ENCODE measurements at regions not wholly inside any gene's neighbourhood (a gene's known extent, or its start where the extent isn't known, plus 50 kb on each side); places are given as distances from the start of the nearest gene placed in this dataset.

DNA sequence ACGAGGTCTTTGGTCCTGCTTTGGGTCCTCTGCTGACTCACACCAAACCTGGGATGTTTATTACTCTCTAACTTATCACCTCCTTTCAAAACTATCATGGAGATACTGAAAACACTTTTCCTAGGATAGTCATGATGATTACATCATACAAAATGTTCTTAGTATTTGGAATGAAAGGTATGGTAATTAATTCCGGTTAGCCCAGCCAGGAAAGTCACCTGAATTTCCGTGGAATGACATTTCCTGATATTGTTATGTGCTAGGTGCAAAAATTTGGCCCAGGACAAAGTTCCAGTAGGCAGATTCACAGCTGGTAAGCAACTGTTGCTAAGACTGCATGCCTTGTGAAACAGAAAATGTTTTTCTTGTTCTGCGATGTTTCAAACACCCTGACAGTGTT, 203.4 kb downstream of the ZNF648 start:
- ChIA-PET POLR2A (no interaction called here), CTCF (no interaction called here)
- TF ChIP-seq, protein P1, sequence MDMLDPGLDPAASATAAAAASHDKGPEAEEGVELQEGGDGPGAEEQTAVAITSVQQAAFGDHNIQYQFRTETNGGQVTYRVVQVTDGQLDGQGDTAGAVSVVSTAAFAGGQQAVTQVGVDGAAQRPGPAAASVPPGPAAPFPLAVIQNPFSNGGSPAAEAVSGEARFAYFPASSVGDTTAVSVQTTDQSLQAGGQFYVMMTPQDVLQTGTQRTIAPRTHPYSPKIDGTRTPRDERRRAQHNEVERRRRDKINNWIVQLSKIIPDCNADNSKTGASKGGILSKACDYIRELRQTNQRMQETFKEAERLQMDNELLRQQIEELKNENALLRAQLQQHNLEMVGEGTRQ (IDR thresholded peaks at IDR 0.05; ENCODE audit: borderline replicate concordance, low read depth, low read length): no peak
- Histone ChIP-seq H3K4me2 (no peak overlapping the region), H3K4me1 (ENCODE audit: control insufficient read depth in 1 of 2, insufficient read depth in 2 of 2, low read depth in 1 of 2, low read length in 1 of 2) (no peaks in the 10 kb centered on the region), H3K36me3 (replicated peaks in 1 of 2; ENCODE audit: control insufficient read depth in 1 of 2, insufficient read depth in 2 of 2, low read length in 1 of 2) (no peaks in the 10 kb centered on the region), H3K9me3 (no peaks in the 10 kb centered on the region), H3K27ac (ENCODE audit: low read depth in 2 of 2, low read length in 1 of 2) (no peak overlapping the region), H3K9ac (no peak overlapping the region), H4K20me1 (ENCODE audit: insufficient read depth) (no peaks in the 10 kb centered on the region), H3F3A (replicated peaks; ENCODE audit: insufficient read depth) (no peaks in the 10 kb centered on the region), H3K27me3 (ENCODE audit: insufficient read depth) (no peaks in the 10 kb centered on the region), H3K79me2 (ENCODE audit: insufficient read depth) (no peaks in the 10 kb centered on the region), H3K4me3 (ENCODE audit: low read depth in 2 of 2, low read length in 1 of 2) (no peak overlapping the region), H3K9me2 (no peaks in the 10 kb centered on the region), H2AFZ (ENCODE audit: low read depth) (no peak overlapping the region)
- WGBS (ENCODE audit: low lambda C conversion rate): 5% methylated on average over 4 of the region's 4 CpGs
- DNase-seq: no peak

Data from SK-N-SH (cell line).